Stomach (tissue), 8 donors: ENCODE measurements at regions not wholly inside any gene's neighbourhood (a gene's known extent, or its start where the extent isn't known, plus 50 kb on each side); places are given as distances from the start of the nearest gene placed in this dataset.
"Not testable (repeated sequence)": the region's sequence is repeated elsewhere in the genome, so short reads cannot be mapped to it uniquely, and the experiment has no call there.

Experiments
- DNase-seq, 2 donors: peaks; one replicate each; pipeline versions ENCODE4 v3.0.0 to v3.0.0-alpha.2; 2013 to 2019
- H3K27ac ChIP-seq, 5 donors: fragments of 200-600 bp in 4 of 5; sonication (generic) in 4 of 5; one replicate each; pipeline ENCODE4 v1.5.1; 2013 to 2019; ENCODE audit warnings: mild to moderate bottlenecking in 1 of 5, moderate library complexity in 1 of 5
- H3K27me3 ChIP-seq, 3 donors: fragments of 200-600 bp; sonication (generic); one replicate each; pipeline ENCODE4 v1.5.1; 2017 to 2019; ENCODE audit warnings: mixed run types in 1 of 3
- H3K36me3 ChIP-seq, 4 donors: fragments of 200-600 bp; sonication (generic); 1 replicate in 3 of 4; 2 replicates in 1 of 4; pipeline ENCODE4 v1.5.1; 2016 to 2019
- H3K4me1 ChIP-seq, 4 donors: fragments of 200-600 bp; sonication (generic); one replicate each; pipeline ENCODE4 v1.5.1; 2016 to 2019
- H3K4me3 ChIP-seq, 4 donors: fragments of 200-600 bp; sonication (generic) in 3 of 4; one replicate each; pipeline ENCODE4 v1.5.1; 2016 to 2019; ENCODE audit warnings: mild to moderate bottlenecking in 1 of 4
- H3K9me3 ChIP-seq, 4 donors: fragments of 200-600 bp; sonication (generic); one replicate each; pipeline ENCODE4 v1.5.1; 2016 to 2019
- EP300 ChIP-seq: sonication (generic); formaldehyde crosslinking; IDR thresholded peaks from one replicate; pipeline ENCODE4 v1.6.1; 2017; ENCODE audit warnings: antibody characterized with exemption
- POLR2A ChIP-seq, 4 donors: fragments of 450-650 bp; IDR thresholded peaks; one replicate each; pipeline ENCODE4 v1.6.1; 2016; ENCODE audit warnings: antibody characterized with exemption in 4 of 4, control low read depth in 2 of 4, mild to moderate bottlenecking in 1 of 4, moderate library complexity in 1 of 4
- POLR2AphosphoS5 ChIP-seq, 3 donors: sonication (generic); formaldehyde crosslinking; IDR thresholded peaks; one replicate each; pipeline ENCODE4 v1.6.1; 2016; ENCODE audit warnings: antibody characterized with exemption in 3 of 3
- WGBS, 5 donors: extraction: QIAGEN DNeasy Blood & Tissue Kit in 3 of 5; methylation state at CpG; one replicate each; pipeline versions ENCODE4 v1.1.5 to v1.1.7; 2013 to 2018; 5-methylcytosine and 5-hydroxymethylcytosine counted together
- intact Hi-C: fragments of 100-400 bp; cut with DNase I; formaldehyde crosslinking; loops from one replicate; pipeline ENCODE4 v1.15.1; 2023; ENCODE audit warnings: low total_unique reads
- TF ChIP-seq, protein P1 (sequence below), 7 experiments: fragments of 450-650 bp in 4 of 7; fragments of 200-600 bp in 3 of 7; sonication (generic) in 3 of 7; IDR thresholded peaks; one replicate each; pipeline ENCODE4 v1.5.1; 2016 to 2019; ENCODE audit warnings: antibody characterized with exemption in 7 of 7, control low read depth in 2 of 7, mild to moderate bottlenecking in 1 of 7
- donor health status: healthy with polysubstance abuse.
- donor health status: Bipolar disorder and iron deficiency.
- donor health status: healthy.

GRCh38 chr3:110504901-110505300, 566.7 kb upstream of the NECTIN3 start:
- Histone ChIP-seq H3K9me3 (no peaks in the 10 kb centered on the region), H3K4me3 (no peak overlapping the region), H3K27me3 (no peaks in the 10 kb centered on the region), H3K4me1 (no peaks in the 10 kb centered on the region), H3K36me3 (no peaks in the 10 kb centered on the region), H3K27ac (no peak overlapping the region)
- WGBS, 5 donors: 61 to 77% (median 65%) methylated on average over 4 of the region's 4 CpGs
- intact Hi-C loops: no loop called here
- DNase-seq: no peak
- TF ChIP-seq EP300 (no peak), POLR2AphosphoS5 (IDR thresholded peaks at IDR 0.05) (no peak), POLR2A (IDR thresholded peaks at IDR 0.05) (no peak)
- TF ChIP-seq, protein P1, sequence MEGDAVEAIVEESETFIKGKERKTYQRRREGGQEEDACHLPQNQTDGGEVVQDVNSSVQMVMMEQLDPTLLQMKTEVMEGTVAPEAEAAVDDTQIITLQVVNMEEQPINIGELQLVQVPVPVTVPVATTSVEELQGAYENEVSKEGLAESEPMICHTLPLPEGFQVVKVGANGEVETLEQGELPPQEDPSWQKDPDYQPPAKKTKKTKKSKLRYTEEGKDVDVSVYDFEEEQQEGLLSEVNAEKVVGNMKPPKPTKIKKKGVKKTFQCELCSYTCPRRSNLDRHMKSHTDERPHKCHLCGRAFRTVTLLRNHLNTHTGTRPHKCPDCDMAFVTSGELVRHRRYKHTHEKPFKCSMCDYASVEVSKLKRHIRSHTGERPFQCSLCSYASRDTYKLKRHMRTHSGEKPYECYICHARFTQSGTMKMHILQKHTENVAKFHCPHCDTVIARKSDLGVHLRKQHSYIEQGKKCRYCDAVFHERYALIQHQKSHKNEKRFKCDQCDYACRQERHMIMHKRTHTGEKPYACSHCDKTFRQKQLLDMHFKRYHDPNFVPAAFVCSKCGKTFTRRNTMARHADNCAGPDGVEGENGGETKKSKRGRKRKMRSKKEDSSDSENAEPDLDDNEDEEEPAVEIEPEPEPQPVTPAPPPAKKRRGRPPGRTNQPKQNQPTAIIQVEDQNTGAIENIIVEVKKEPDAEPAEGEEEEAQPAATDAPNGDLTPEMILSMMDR (IDR thresholded peaks at IDR 0.05): no peak

- Histone ChIP-seq H3K27me3 (no peaks in the 10 kb centered on the region), H3K4me3 (no peak overlapping the region), H3K4me1 (no peaks in the 10 kb centered on the region), H3K36me3 (no peaks in the 10 kb centered on the region), H3K9me3 (no peaks in the 10 kb centered on the region), H3K27ac (no peak overlapping the region)
- intact Hi-C loops: no loop called here
- TF ChIP-seq POLR2AphosphoS5 (IDR thresholded peaks at IDR 0.05) (no peak), POLR2A (IDR thresholded peaks at IDR 0.05) (no peak), EP300 (no peak)
- TF ChIP-seq, protein P1 (IDR thresholded peaks at IDR 0.05): no peak
- WGBS, 5 donors: 79 to 95% (median 86%) methylated on average over 4 of the region's 4 CpGs
- DNase-seq: no peak
These were observed 564.7 kb upstream of the NECTIN3 start for GRCh38 chr3:110506890-110507289.

- H3K36me3 ChIP-seq, H3K4me1 ChIP-seq, H3K9me3 ChIP-seq, H3K4me3 ChIP-seq, H3K27ac ChIP-seq, DNase-seq, intact Hi-C loops, H3K27me3 ChIP-seq: not testable (repeated sequence)
These were observed 564.0 kb upstream of the NECTIN3 start for GRCh38 chr3:110507570-110507969.

GRCh38 chr3:110512961-110513360, 558.7 kb upstream of the NECTIN3 start:
- H3K9me3 ChIP-seq: no peaks in the 10 kb centered on the region

GRCh38 chr3:110518031-110518430, 553.6 kb upstream of the NECTIN3 start:
- Histone ChIP-seq H3K36me3 (no peaks in the 10 kb centered on the region), H3K9me3 (peaks cover 0 to 4% (median 0%) of the 10 kb centered on the region in 4 donors), H3K4me1 (no peaks in the 10 kb centered on the region), H3K27ac (no peak overlapping the region), H3K27me3 (no peaks in the 10 kb centered on the region), H3K4me3 (no peak overlapping the region)
- 70 to 95% (median 85%) methylated on average over 1 of the region's 1 CpG for WGBS, 5 donors
- intact Hi-C loops: no loop called here
- TF ChIP-seq POLR2A (IDR thresholded peaks at IDR 0.05): no peak
- no peak for TF ChIP-seq POLR2AphosphoS5 (IDR thresholded peaks at IDR 0.05)
- TF ChIP-seq, protein P1 (IDR thresholded peaks at IDR 0.05): no peak
- TF ChIP-seq EP300: no peak
- no peak for DNase-seq

More at GRCh38 chr3:110512961-110513360, 558.7 kb upstream of the NECTIN3 start:
- Histone ChIP-seq H3K27ac (no peak overlapping the region), H3K4me3 (no peak overlapping the region), H3K27me3 (no peaks in the 10 kb centered on the region), H3K36me3 (no peaks in the 10 kb centered on the region), H3K4me1 (no peaks in the 10 kb centered on the region)
- WGBS, 5 donors: 68 to 87% (median 84%) methylated on average over 3 of the region's 3 CpGs
- TF ChIP-seq EP300 (no peak), POLR2A (IDR thresholded peaks at IDR 0.05) (no peak), POLR2AphosphoS5 (IDR thresholded peaks at IDR 0.05) (no peak)
- TF ChIP-seq, protein P1 (IDR thresholded peaks at IDR 0.05): no peak
- intact Hi-C loops: no loop called here
- DNase-seq: no peak
